H1 (cell line): ENCODE measurements at regions not wholly inside any gene's neighbourhood (a gene's known extent, or its start where the extent isn't known, plus 50 kb on each side); places are given as distances from the start of the nearest gene placed in this dataset.

ENCODE experiments used
- EP300 ChIP-seq, 2 experiments: IDR thresholded peaks; 1 replicate in 1 of 2; 2 replicates in 1 of 2; pipeline ENCODE4 v1.6.1; 2011 to 2012; ENCODE audit warnings: low read depth in 2 of 2, low read length in 2 of 2, mild to moderate bottlenecking in 2 of 2, borderline replicate concordance in 1 of 2, inconsistent platforms in 1 of 2, moderate library complexity in 1 of 2
- JUN ChIP-seq: IDR thresholded peaks from 2 replicates; pipeline ENCODE4 v1.6.1; 2011; ENCODE audit warnings: low read depth, mild to moderate bottlenecking, improper control_type of control experiment, low read length
- KDM5A ChIP-seq: fragments of 200-600 bp; IDR thresholded peaks from 2 replicates; pipeline ENCODE4 v1.7.1; 2012; ENCODE audit warnings: mild to moderate bottlenecking, low read length, inconsistent platforms, mixed read lengths
- RAD21 ChIP-seq, 2 experiments: IDR thresholded peaks in 1 of 2; conservative IDR thresholded peaks in 1 of 2; 2 replicates each; pipeline ENCODE4 v1.6.1; 2011; ENCODE audit warnings: low read depth in 2 of 2, low read length in 2 of 2, improper control_type of control experiment in 1 of 2, inconsistent platforms in 1 of 2, mild to moderate bottlenecking in 1 of 2, moderate library complexity in 1 of 2
- RFX5 ChIP-seq: IDR thresholded peaks from 2 replicates; pipeline ENCODE4 v1.6.1; 2011; ENCODE audit warnings: low read depth, low read length, improper control_type of control experiment, borderline replicate concordance
- SIRT6 ChIP-seq: IDR thresholded peaks from one replicate; pipeline ENCODE4 v1.7.1; 2012; ENCODE audit warnings: low read length, inconsistent platforms
- TF ChIP-seq, protein P1 (sequence below): fragments of 300-600 bp; sonication (generic); IDR thresholded peaks from 2 replicates; pipeline ENCODE4 v1.7.1; 2012; ENCODE audit warnings: low read length, moderate library complexity, mild to moderate bottlenecking, inconsistent platforms; ENCODE audit not compliant: insufficient replicate concordance
- TF ChIP-seq, protein P2 (sequence below), 3 experiments: IDR thresholded peaks; 1 replicate in 2 of 3; 2 replicates in 1 of 3; pipeline versions ENCODE4 v1.5.1 to v1.6.1; 2011; ENCODE audit warnings: low read length in 3 of 3, mild to moderate bottlenecking in 3 of 3, inconsistent platforms in 2 of 3, low read depth in 1 of 3, moderate library complexity in 1 of 3; ENCODE audit not compliant: insufficient read depth in 1 of 3; ENCODE audit errors: control extremely low read depth in 1 of 3

GRCh38 chr1:91579658-91580228 is 79.1 kb downstream of the CDC7 start (continued):
- TF ChIP-seq, protein P1, sequence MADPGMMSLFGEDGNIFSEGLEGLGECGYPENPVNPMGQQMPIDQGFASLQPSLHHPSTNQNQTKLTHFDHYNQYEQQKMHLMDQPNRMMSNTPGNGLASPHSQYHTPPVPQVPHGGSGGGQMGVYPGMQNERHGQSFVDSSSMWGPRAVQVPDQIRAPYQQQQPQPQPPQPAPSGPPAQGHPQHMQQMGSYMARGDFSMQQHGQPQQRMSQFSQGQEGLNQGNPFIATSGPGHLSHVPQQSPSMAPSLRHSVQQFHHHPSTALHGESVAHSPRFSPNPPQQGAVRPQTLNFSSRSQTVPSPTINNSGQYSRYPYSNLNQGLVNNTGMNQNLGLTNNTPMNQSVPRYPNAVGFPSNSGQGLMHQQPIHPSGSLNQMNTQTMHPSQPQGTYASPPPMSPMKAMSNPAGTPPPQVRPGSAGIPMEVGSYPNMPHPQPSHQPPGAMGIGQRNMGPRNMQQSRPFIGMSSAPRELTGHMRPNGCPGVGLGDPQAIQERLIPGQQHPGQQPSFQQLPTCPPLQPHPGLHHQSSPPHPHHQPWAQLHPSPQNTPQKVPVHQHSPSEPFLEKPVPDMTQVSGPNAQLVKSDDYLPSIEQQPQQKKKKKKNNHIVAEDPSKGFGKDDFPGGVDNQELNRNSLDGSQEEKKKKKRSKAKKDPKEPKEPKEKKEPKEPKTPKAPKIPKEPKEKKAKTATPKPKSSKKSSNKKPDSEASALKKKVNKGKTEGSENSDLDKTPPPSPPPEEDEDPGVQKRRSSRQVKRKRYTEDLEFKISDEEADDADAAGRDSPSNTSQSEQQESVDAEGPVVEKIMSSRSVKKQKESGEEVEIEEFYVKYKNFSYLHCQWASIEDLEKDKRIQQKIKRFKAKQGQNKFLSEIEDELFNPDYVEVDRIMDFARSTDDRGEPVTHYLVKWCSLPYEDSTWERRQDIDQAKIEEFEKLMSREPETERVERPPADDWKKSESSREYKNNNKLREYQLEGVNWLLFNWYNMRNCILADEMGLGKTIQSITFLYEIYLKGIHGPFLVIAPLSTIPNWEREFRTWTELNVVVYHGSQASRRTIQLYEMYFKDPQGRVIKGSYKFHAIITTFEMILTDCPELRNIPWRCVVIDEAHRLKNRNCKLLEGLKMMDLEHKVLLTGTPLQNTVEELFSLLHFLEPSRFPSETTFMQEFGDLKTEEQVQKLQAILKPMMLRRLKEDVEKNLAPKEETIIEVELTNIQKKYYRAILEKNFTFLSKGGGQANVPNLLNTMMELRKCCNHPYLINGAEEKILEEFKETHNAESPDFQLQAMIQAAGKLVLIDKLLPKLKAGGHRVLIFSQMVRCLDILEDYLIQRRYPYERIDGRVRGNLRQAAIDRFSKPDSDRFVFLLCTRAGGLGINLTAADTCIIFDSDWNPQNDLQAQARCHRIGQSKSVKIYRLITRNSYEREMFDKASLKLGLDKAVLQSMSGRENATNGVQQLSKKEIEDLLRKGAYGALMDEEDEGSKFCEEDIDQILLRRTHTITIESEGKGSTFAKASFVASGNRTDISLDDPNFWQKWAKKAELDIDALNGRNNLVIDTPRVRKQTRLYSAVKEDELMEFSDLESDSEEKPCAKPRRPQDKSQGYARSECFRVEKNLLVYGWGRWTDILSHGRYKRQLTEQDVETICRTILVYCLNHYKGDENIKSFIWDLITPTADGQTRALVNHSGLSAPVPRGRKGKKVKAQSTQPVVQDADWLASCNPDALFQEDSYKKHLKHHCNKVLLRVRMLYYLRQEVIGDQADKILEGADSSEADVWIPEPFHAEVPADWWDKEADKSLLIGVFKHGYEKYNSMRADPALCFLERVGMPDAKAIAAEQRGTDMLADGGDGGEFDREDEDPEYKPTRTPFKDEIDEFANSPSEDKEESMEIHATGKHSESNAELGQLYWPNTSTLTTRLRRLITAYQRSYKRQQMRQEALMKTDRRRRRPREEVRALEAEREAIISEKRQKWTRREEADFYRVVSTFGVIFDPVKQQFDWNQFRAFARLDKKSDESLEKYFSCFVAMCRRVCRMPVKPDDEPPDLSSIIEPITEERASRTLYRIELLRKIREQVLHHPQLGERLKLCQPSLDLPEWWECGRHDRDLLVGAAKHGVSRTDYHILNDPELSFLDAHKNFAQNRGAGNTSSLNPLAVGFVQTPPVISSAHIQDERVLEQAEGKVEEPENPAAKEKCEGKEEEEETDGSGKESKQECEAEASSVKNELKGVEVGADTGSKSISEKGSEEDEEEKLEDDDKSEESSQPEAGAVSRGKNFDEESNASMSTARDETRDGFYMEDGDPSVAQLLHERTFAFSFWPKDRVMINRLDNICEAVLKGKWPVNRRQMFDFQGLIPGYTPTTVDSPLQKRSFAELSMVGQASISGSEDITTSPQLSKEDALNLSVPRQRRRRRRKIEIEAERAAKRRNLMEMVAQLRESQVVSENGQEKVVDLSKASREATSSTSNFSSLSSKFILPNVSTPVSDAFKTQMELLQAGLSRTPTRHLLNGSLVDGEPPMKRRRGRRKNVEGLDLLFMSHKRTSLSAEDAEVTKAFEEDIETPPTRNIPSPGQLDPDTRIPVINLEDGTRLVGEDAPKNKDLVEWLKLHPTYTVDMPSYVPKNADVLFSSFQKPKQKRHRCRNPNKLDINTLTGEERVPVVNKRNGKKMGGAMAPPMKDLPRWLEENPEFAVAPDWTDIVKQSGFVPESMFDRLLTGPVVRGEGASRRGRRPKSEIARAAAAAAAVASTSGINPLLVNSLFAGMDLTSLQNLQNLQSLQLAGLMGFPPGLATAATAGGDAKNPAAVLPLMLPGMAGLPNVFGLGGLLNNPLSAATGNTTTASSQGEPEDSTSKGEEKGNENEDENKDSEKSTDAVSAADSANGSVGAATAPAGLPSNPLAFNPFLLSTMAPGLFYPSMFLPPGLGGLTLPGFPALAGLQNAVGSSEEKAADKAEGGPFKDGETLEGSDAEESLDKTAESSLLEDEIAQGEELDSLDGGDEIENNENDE: no peak
- TF ChIP-seq, protein P2, sequence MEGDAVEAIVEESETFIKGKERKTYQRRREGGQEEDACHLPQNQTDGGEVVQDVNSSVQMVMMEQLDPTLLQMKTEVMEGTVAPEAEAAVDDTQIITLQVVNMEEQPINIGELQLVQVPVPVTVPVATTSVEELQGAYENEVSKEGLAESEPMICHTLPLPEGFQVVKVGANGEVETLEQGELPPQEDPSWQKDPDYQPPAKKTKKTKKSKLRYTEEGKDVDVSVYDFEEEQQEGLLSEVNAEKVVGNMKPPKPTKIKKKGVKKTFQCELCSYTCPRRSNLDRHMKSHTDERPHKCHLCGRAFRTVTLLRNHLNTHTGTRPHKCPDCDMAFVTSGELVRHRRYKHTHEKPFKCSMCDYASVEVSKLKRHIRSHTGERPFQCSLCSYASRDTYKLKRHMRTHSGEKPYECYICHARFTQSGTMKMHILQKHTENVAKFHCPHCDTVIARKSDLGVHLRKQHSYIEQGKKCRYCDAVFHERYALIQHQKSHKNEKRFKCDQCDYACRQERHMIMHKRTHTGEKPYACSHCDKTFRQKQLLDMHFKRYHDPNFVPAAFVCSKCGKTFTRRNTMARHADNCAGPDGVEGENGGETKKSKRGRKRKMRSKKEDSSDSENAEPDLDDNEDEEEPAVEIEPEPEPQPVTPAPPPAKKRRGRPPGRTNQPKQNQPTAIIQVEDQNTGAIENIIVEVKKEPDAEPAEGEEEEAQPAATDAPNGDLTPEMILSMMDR (IDR thresholded peaks at IDR 0.05; ENCODE audit: control extremely low read depth in 1 of 3, insufficient read depth in 1 of 3, low read depth in 1 of 3, low read length in 3 of 3): no peak
- TF ChIP-seq RFX5 (no peak), SIRT6 (no peak), RAD21 (IDR thresholded peaks at IDR 0.05 in 1 of 2, conservative IDR thresholded peaks at IDR 0.05 in 1 of 2; ENCODE audit: low read depth in 2 of 2, low read length in 2 of 2) (no peak), JUN (no peak), EP300 (IDR thresholded peaks at IDR 0.05; ENCODE audit: borderline replicate concordance in 1 of 2, low read depth in 2 of 2, low read length in 2 of 2) (no peak), KDM5A (no peak)
